Urothelium cell line (cell line): ENCODE measurements at regions not wholly inside any gene's neighbourhood (a gene's known extent, or its start where the extent isn't known, plus 50 kb on each side); places are given as distances from the start of the nearest gene placed in this dataset.

Experiments
- DNase-seq: peaks from one replicate; pipeline ENCODE4 v3.0.0; 2011; ENCODE audit warnings: low spot score, mixed read lengths
- FAIRE-seq: peaks from 2 replicates; lab custom pipeline; 2011; peaks lifted over from hg19 to GRCh38; lab: Jason Lieb, UNC

- DNase-seq (no peak), FAIRE-seq (no peak)
These were observed 248.7 kb downstream of the RBFOX3 start for GRCh38 chr17:79361873-79362771.

GRCh38 chr17:79361221-79361734 is 249.6 kb downstream of the RBFOX3 start:
- FAIRE-seq (no peak), DNase-seq (no peak)

- FAIRE-seq, result no peak
- DNase-seq, result no peak
These were observed 250.7 kb downstream of the RBFOX3 start for GRCh38 chr17:79360196-79360595.

GRCh38 chr17:79356839-79357447 is 253.9 kb downstream of the RBFOX3 start:
- FAIRE-seq (no peak), DNase-seq (no peak)

DNA sequence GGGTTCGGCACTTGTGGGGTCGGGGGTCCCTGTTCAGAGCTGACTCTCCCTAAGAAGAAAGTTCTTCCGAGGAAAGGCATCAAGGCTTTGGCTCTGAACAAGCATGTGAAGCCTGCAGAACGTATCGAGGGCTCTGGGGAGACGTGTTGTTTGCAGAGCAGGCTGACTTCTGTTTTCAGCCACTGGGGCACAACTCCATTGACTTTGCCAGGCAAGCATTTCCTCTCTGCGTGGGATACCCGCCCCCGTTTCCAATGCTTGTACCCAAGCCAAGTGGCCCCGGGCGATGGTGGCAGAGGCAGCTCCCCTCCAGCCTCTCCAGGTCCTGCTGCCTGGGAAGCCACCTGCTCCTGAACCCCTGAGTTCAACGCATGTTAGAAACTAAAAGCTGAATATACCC is 255.7 kb downstream of the RBFOX3 start:
- DNase-seq (no peak), FAIRE-seq (no peak)

DNA sequence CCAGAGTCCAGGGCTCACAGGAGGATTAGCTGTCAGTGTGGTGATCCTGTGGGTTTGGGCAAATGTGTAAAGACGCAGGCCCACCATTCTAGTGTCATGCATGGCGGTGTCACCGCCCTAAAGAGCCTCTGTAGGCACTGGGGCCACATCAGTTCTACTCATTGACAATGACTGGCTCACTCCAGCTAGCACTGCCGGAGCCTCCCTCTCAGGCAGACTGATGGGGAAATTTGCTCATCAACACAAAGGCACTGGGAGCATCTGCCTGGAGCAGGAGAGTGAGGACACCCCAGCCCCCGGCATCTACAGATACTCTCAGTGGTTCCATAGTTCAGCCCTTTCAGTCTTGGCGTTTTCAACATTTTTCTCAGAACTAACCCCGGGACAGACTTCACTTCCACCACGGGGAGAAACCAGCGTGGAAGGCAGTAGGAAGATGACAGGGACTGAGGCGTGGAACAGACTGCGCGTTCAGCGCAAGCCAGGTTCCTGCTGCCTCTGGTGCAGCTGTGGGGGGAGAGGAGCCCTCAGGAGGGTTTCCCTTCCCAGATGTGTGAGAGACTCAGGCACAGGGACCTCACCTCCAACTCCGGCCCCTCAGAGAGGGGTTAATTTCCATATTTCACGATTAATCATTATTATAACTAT is 256.6 kb downstream of the RBFOX3 start:
- DNase-seq, result no peak
- FAIRE-seq, result no peak

GRCh38 chr17:79353548-79353947 is 257.3 kb downstream of the RBFOX3 start:
- FAIRE-seq, result no peak

DNA sequence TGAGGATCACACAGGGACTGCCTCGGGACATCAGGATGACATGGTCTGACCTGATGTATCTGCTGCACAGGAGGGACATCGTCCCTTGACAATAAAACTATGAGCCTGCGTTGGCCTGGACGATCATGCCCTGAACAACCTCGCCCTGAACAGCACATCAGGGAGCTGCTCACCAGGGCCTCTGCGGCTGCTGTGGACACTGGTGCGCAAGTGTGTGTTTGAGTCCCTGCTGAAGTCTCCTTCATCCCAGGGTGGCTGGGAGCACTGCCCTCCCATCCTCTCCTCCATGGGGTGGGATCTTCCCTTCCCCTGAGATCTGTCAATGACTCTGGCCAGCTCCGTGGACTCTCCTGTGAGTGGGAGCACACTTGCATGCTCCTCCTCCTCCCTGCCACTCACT is 257.8 kb downstream of the RBFOX3 start:
- FAIRE-seq, result no peak

More at GRCh38 chr17:79353548-79353947, 257.3 kb downstream of the RBFOX3 start:
- no peak for DNase-seq

GRCh38 chr17:79350533-79350932 is 260.3 kb downstream of the RBFOX3 start:
- FAIRE-seq (no peak), DNase-seq (no peak)

More for the DNA sequence above, 257.8 kb downstream of the RBFOX3 start:
- no peak for DNase-seq

GRCh38 chr17:79349506-79350400 is 261.1 kb downstream of the RBFOX3 start:
- no peak for FAIRE-seq
- no peak for DNase-seq

- DNase-seq (no peak), FAIRE-seq (no peak)
These were observed 267.8 kb downstream of the ENGASE start for GRCh38 chr17:79342376-79342775.

DNA sequence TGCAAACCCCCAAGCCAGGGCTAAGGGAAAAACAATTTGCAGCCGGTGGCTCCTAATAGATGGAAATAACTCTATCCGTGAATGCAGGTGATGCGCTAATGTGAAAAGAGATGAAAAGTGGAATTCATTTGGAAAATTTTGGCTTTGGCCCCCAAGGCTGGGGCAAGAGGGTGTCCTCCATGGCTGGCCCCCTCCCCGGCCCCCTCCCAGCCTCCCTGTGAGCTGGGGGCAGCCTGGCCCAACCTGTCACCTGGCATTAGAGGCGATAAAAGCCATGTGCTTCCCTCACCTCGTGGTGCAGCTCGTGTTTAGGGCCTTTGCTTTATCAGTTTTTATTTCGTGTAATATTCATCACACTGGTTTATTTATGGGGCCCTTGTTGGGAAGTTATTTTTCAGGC is 267.2 kb downstream of the ENGASE start:
- no peak for DNase-seq
- FAIRE-seq, result no peak

GRCh38 chr17:79341222-79341780 is 266.7 kb downstream of the ENGASE start:
- DNase-seq, result no peak
- FAIRE-seq, result no peak

DNA sequence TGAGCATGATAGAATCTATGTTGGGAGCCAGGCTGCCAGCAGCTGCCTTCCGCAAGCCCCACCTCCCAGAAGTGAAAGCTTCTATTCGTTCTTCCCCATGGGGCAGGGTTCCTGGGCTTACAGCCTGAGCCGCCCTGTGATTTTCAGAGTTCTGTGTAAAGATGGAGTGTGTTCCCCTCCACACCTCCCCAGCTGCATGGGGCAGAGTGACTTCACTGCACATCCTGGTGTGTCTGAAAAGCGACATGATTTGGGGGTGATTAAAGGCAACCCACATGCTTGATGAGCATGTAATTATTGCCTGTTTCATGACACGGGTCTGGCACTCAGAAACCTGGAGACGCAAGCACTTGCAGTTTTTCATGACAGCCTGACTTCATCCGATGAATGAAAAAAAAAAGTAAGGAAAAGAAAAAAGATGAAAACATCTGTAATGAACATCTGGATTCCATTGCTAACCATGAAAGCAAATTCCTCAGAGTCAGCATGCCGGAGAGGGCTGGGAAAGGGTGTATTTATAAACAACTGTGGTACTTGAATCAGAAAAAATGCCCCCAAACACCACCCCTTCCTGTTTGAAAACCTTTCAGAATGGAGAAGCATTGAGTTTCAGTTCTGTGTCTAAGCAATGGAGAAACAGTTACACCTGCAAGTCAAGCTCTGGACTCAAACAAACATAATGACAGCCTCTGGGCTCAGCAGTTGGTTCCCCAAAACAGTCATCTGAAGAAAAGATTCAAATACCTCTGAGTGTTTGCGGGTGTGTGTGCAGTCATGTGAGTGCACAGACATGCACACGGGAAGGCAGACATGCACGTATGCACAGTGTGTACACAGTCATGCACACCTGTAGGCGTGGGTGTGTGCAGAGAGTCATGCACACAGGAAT is 266.0 kb downstream of the ENGASE start:
- DNase-seq, result no peak
- peak; percentile 87 for FAIRE-seq

DNA sequence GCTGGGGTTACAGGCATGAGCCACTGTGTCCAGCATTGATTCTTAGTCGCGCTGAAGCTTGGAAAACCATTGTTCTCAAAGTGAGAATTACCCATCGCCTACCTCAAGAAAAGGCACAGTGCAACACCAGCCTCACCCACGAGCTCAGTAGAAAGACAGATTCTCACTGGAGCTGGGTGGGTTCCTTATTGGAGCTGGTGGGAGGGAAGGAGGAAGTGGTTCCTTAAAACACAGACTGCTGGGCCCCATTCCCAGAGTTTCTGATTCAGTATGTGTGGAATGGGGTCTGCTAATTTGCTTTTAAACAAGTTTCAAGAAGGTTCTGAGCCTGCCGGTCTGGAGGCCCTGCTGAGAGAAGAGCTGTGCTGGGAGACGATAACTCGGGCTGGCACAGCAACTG is 264.7 kb downstream of the ENGASE start:
- no peak for DNase-seq
- no peak for FAIRE-seq

- FAIRE-seq, result no peak
- DNase-seq, result peak; percentile 49
These were observed 264.0 kb downstream of the ENGASE start for GRCh38 chr17:79338604-79339003.

DNA sequence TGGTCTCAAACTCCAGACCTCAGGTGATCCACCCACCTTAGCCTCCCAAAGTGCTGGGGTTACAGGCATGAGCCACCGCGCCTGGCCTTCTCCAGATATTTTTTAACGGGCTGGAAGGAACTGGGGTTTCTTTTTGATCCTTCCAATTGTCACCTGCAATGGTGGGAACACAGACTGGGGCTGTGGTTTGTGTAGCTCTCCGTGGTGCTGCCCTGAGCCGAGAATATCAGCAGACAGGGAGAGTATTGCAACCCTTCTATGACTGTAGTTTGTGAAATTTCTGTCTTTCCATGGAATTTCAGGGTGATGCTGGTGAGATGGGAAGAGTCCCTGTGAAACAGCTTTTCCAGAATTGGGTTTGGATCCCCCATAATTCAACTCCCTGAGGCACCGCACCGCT is 263.5 kb downstream of the ENGASE start:
- peak; percentile 44 for DNase-seq
- FAIRE-seq, result no peak

- DNase-seq (no peak), FAIRE-seq (no peak)
These were observed 262.4 kb downstream of the ENGASE start for GRCh38 chr17:79337053-79337452.

- DNase-seq, result no peak
- FAIRE-seq, result no peak
These were observed 260.8 kb downstream of the ENGASE start for GRCh38 chr17:79335456-79335855.
